Astrocyte (in vitro differentiated cells and primary cell): ENCODE measurements at regions not wholly inside any gene's neighbourhood (a gene's known extent, or its start where the extent isn't known, plus 50 kb on each side); places are given as distances from the start of the nearest gene placed in this dataset.

Source experiments
- DNase-seq: peaks from one replicate; pipeline ENCODE4 v3.0.0-alpha.2; 2010; ENCODE audit warnings: low read depth
- FAIRE-seq: peaks from 2 replicates; lab custom pipeline; 2011; peaks lifted over from hg19 to GRCh38; lab: Jason Lieb, UNC
- H2AFZ ChIP-seq: 2 replicates; pipeline ENCODE4 v1.6.0; 2012; ENCODE audit warnings: low read depth, low read length, inconsistent platforms
- H3K27ac ChIP-seq: 2 replicates; pipeline ENCODE4 v1.5.1; 2011; ENCODE audit warnings: low read depth, low read length, inconsistent platforms
- H3K27me3 ChIP-seq: 2 replicates; pipeline ENCODE4 v1.6.0; 2011; ENCODE audit warnings: low read length, inconsistent platforms; ENCODE audit not compliant: insufficient read depth
- H3K36me3 ChIP-seq: 2 replicates; pipeline ENCODE4 v1.5.1; 2011; ENCODE audit warnings: low read length, inconsistent platforms; ENCODE audit not compliant: insufficient read depth
- H3K4me1 ChIP-seq: 2 replicates; pipeline ENCODE4 v1.5.1; 2011; ENCODE audit warnings: low read length, inconsistent platforms; ENCODE audit not compliant: insufficient read depth
- H3K4me2 ChIP-seq: 2 replicates; pipeline ENCODE4 v1.6.0; 2012; ENCODE audit warnings: low read length, inconsistent platforms
- H3K4me3 ChIP-seq: 2 replicates; pipeline ENCODE4 v1.5.1; 2011; ENCODE audit warnings: low read depth, mild to moderate bottlenecking, low read length, inconsistent platforms; ENCODE audit not compliant: insufficient read depth
- H3K79me2 ChIP-seq: 2 replicates; pipeline ENCODE4 v1.6.0; 2012; ENCODE audit warnings: mild to moderate bottlenecking, low read length, inconsistent platforms; ENCODE audit not compliant: insufficient read depth
- H3K9ac ChIP-seq: 2 replicates; pipeline ENCODE4 v1.6.0; 2012; ENCODE audit warnings: mild to moderate bottlenecking, low read length, inconsistent platforms
- H3K9me3 ChIP-seq: 2 replicates; pipeline ENCODE4 v1.5.1; 2012; ENCODE audit warnings: low read depth, mild to moderate bottlenecking, low read length, inconsistent platforms; ENCODE audit not compliant: insufficient read depth
- H4K20me1 ChIP-seq: 2 replicates; pipeline ENCODE4 v1.6.0; 2012; ENCODE audit warnings: low read length, inconsistent platforms; ENCODE audit not compliant: insufficient read depth
- H3K27ac Mint-ChIP-seq: one replicate; pipeline ENCODE4 v1.8.0; 2021; ENCODE audit warnings: mild to moderate bottlenecking, mixed read lengths; ENCODE audit not compliant: unreplicated experiment
- H3K27me3 Mint-ChIP-seq: one replicate; pipeline ENCODE4 v1.8.0; 2021; ENCODE audit warnings: low read depth, mixed read lengths; ENCODE audit not compliant: unreplicated experiment
- H3K36me3 Mint-ChIP-seq: one replicate; pipeline ENCODE4 v1.8.0; 2021; ENCODE audit warnings: low read depth, mixed read lengths; ENCODE audit not compliant: unreplicated experiment
- H3K4me1 Mint-ChIP-seq: one replicate; pipeline ENCODE4 v1.8.0; 2021; ENCODE audit warnings: low read depth, mixed read lengths; ENCODE audit not compliant: unreplicated experiment
- H3K4me3 Mint-ChIP-seq: one replicate; pipeline ENCODE4 v1.8.0; 2021; ENCODE audit warnings: mild to moderate bottlenecking, moderate library complexity, mixed read lengths; ENCODE audit not compliant: unreplicated experiment
- H3K9me3 Mint-ChIP-seq: one replicate; pipeline ENCODE4 v1.8.0; 2021; ENCODE audit warnings: mild to moderate bottlenecking, mixed read lengths; ENCODE audit not compliant: unreplicated experiment
- EZH2 ChIP-seq: IDR thresholded peaks from 2 replicates; pipeline ENCODE4 v1.6.1; 2012; ENCODE audit warnings: mild to moderate bottlenecking, low read length, inconsistent platforms; ENCODE audit not compliant: insufficient read depth
- TF ChIP-seq, protein P1 (sequence below): IDR thresholded peaks from 2 replicates; pipeline ENCODE4 v1.5.1; 2011; ENCODE audit warnings: low read depth, mild to moderate bottlenecking, inconsistent platforms, low read length, moderate library complexity; ENCODE audit not compliant: insufficient read depth

GRCh38 chr2:215712871-215713790 lies 277.3 kb upstream of the FN1 start:
- Histone ChIP-seq H3K9me3 (no peaks in the 10 kb centered on the region), H3K4me3 (no peak overlapping the region), H3K4me2 (no peak overlapping the region), H3K36me3 (no peaks in the 10 kb centered on the region), H2AFZ (no peak overlapping the region), H3K27ac (peak overlapping the region; percentile 87), H3K9ac (peak overlapping the region; percentile 72), H3K79me2 (no peaks in the 10 kb centered on the region), H4K20me1 (no peaks in the 10 kb centered on the region), H3K4me1 (peaks cover 29% of the 10 kb centered on the region), H3K27me3 (no peaks in the 10 kb centered on the region)
- H3K4me3 Mint-ChIP-seq, result peak overlapping the region; percentile 18
- DNase-seq (peak; percentile 89), FAIRE-seq (peak; percentile 58)
- H3K4me1 Mint-ChIP-seq, result peaks cover 56% of the 10 kb centered on the region
- H3K9me3 Mint-ChIP-seq, result no peaks in the 10 kb centered on the region
- H3K27me3 Mint-ChIP-seq, result no peaks in the 10 kb centered on the region
- H3K27ac Mint-ChIP-seq, result peak overlapping the region; percentile 94
- TF ChIP-seq, protein P1, sequence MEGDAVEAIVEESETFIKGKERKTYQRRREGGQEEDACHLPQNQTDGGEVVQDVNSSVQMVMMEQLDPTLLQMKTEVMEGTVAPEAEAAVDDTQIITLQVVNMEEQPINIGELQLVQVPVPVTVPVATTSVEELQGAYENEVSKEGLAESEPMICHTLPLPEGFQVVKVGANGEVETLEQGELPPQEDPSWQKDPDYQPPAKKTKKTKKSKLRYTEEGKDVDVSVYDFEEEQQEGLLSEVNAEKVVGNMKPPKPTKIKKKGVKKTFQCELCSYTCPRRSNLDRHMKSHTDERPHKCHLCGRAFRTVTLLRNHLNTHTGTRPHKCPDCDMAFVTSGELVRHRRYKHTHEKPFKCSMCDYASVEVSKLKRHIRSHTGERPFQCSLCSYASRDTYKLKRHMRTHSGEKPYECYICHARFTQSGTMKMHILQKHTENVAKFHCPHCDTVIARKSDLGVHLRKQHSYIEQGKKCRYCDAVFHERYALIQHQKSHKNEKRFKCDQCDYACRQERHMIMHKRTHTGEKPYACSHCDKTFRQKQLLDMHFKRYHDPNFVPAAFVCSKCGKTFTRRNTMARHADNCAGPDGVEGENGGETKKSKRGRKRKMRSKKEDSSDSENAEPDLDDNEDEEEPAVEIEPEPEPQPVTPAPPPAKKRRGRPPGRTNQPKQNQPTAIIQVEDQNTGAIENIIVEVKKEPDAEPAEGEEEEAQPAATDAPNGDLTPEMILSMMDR, result no peak
- no peak for TF ChIP-seq EZH2
- no peaks in the 10 kb centered on the region for H3K36me3 Mint-ChIP-seq

DNA sequence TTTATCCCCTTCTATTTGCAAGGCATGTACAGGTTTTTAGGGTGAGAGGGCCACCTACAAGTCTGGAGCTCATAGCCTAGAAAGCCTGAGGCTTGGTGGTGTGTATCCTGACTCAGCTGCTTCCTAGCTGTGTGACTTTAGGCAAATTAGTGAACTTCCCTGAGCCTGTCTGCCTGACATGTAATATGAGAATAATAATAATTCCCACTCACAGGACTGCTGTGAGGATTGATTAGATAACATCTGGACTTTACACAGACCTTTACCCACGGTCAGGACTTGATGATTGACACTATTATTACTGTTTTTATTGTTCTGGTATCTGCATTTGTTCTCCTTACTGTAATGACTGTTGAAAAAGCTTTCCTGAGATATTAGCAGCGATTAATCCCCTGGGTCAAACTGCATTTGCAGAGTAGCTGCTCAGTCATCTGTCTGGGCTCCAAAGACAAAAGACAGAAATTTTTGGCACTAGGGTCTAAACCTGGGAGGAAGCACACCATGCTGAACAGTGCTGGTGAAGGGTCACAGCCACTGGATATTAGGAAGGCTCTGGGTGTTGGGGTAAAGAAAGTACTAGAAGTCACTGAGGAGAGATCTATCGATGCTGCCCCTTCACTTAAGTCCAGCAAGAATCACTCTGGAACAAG lies 276.5 kb upstream of the FN1 start:
- Histone ChIP-seq H3K36me3 (no peaks in the 10 kb centered on the region), H3K4me1 (peaks cover 29% of the 10 kb centered on the region), H3K9me3 (no peaks in the 10 kb centered on the region), H3K4me2 (peak overlapping the region; percentile 58), H3K27me3 (no peaks in the 10 kb centered on the region), H3K4me3 (no peak overlapping the region), H3K9ac (peak overlapping the region; percentile 72), H2AFZ (no peak overlapping the region), H4K20me1 (no peaks in the 10 kb centered on the region), H3K79me2 (no peaks in the 10 kb centered on the region), H3K27ac (peak overlapping the region; percentile 87)
- H3K27ac Mint-ChIP-seq, result peak overlapping the region; percentile 94
- no peak for TF ChIP-seq EZH2
- TF ChIP-seq, protein P1, result no peak
- H3K36me3 Mint-ChIP-seq, result no peaks in the 10 kb centered on the region
- H3K4me1 Mint-ChIP-seq, result peaks cover 50% of the 10 kb centered on the region
- H3K4me3 Mint-ChIP-seq, result no peak overlapping the region
- H3K27me3 Mint-ChIP-seq, result no peaks in the 10 kb centered on the region
- DNase-seq, result no peak
- no peaks in the 10 kb centered on the region for H3K9me3 Mint-ChIP-seq
- no peak for FAIRE-seq
